BJ (cell line): ENCODE measurements at regions not wholly inside any gene's neighbourhood (a gene's known extent, or its start where the extent isn't known, plus 50 kb on each side); places are given as distances from the start of the nearest gene placed in this dataset.

ENCODE experiments used
- CTCF ChIA-PET: fragments of 350-600 bp; formaldehyde crosslinking; extraction: SDS; loops from one replicate; lab custom pipeline; 2021; ENCODE audit warnings: antibody characterized with exemption, inconsistent platforms; lab: Yijun Ruan, JAX
- POLR2A ChIA-PET: fragments of 300-600 bp; sonication (Branson Sonifier 250); formaldehyde crosslinking; extraction: SDS; loops from one replicate; lab custom pipeline; 2021; ENCODE audit warnings: antibody characterized with exemption; lab: Charles Lee
- DNase-seq: peaks from one replicate; pipeline ENCODE4 v3.0.0-alpha.2; 2011; ENCODE audit warnings: low read depth
- H3K27me3 ChIP-seq: 2 replicates; pipeline ENCODE4 v1.6.0; 2011; ENCODE audit warnings: low read length; ENCODE audit not compliant: control insufficient read depth, insufficient read depth
- H3K36me3 ChIP-seq: 2 replicates; pipeline ENCODE4 v1.5.1; 2011; ENCODE audit warnings: low read length; ENCODE audit not compliant: control insufficient read depth, insufficient read depth
- H3K4me3 ChIP-seq: 2 replicates; pipeline ENCODE4 v1.5.1; 2011; ENCODE audit warnings: low read depth, mild to moderate bottlenecking, control low read depth, low read length
- CTCF ChIP-seq: IDR thresholded peaks from 2 replicates; pipeline ENCODE4 v1.5.1; 2011; ENCODE audit warnings: low read depth, mild to moderate bottlenecking, control low read depth, inconsistent platforms, low read length, moderate library complexity; ENCODE audit not compliant: insufficient read depth

GRCh38 chr2:142688856-142689605 lies 188.4 kb upstream of the KYNU start:
- H3K36me3 ChIP-seq, result no peaks in the 10 kb centered on the region
- no peak for TF ChIP-seq CTCF
- ChIA-PET CTCF (no interaction called here), POLR2A (no interaction called here)
- DNase-seq, result no peak
- no peak overlapping the region for H3K4me3 ChIP-seq
- no peaks in the 10 kb centered on the region for H3K27me3 ChIP-seq

GRCh38 chr2:142687509-142687908 lies 190.0 kb upstream of the KYNU start:
- ChIA-PET CTCF (no interaction called here), POLR2A (no interaction called here)
- Histone ChIP-seq H3K36me3 (no peaks in the 10 kb centered on the region), H3K27me3 (no peaks in the 10 kb centered on the region), H3K4me3 (no peak overlapping the region)
- no peak for DNase-seq
- TF ChIP-seq CTCF, result no peak

GRCh38 chr2:142687075-142687474 lies 190.4 kb upstream of the KYNU start:
- Histone ChIP-seq H3K4me3 (no peak overlapping the region), H3K27me3 (no peaks in the 10 kb centered on the region), H3K36me3 (no peaks in the 10 kb centered on the region)
- TF ChIP-seq CTCF, result no peak
- POLR2A ChIA-PET, result no interaction called here
- CTCF ChIA-PET, result no interaction called here
- DNase-seq, result no peak

GRCh38 chr2:142684667-142685066 lies 192.8 kb upstream of the KYNU start:
- CTCF ChIA-PET, result no interaction called here
- POLR2A ChIA-PET, result no interaction called here

GRCh38 chr2:142682528-142682927 lies 194.9 kb upstream of the KYNU start:
- CTCF ChIA-PET, result interaction anchor here (0.8 to 2.2 kb wide), 9 partner anchors 249 to 307 kb away, joined by 3 to 8 read pairs (median 3); no protein-coding TSS in a partner anchor
- no peak for DNase-seq
- POLR2A ChIA-PET, result no interaction called here
- Histone ChIP-seq H3K27me3 (no peaks in the 10 kb centered on the region), H3K4me3 (no peak overlapping the region), H3K36me3 (no peaks in the 10 kb centered on the region)
- no peak for TF ChIP-seq CTCF

More at GRCh38 chr2:142684667-142685066, 192.8 kb upstream of the KYNU start:
- no peak overlapping the region for H3K4me3 ChIP-seq
- no peaks in the 10 kb centered on the region for H3K36me3 ChIP-seq
- no peaks in the 10 kb centered on the region for H3K27me3 ChIP-seq
- DNase-seq, result no peak
- TF ChIP-seq CTCF, result no peak
